ENCODE measurements at regions not wholly inside any gene's neighbourhood (a gene's known extent, or its start where the extent isn't known, plus 50 kb on each side); places are given as distances from the start of the nearest gene placed in this dataset.

DNA sequence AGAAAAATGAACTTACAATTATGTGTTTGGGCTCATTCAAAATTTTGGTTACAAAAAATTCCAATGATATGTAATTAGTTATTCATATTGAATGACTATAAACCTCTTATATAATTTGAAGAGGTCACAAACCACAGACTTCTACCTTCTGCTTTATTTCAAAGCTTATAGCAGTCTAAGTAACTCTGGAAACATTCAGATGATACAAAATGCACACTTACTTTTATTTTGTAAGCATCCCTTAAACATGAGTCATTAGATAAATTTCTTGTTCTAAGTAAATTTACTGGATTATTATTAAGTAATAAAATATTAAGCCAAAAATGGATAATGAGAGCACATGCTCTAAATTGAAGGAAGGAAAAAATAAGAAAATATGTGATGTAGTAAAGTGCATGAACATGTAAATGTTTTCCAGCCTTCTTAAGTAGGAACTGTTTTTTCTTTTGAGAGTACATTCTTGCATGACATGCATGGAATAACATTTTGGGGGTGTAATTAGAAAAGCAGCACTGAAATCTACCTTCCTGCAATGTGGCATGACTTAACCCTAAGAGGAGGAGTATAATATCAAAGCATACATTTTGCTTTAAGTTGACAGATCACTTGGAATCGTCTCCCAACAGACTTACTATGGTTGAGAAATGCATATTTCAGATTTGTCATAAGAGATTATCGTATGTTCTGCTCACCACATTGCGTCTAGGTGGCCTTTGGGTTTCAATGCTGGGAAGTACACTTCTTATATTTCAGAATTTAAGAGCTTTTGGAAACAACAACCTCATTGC, 372.7 kb upstream of the HSF2 start:
- Mint-ChIP-seq H3K9me3 (peaks cover 0 to 2% of the 10 kb centered on the region in 2 donors), H3K27me3 (ENCODE audit: low read depth in 2 of 2) (no peaks in the 10 kb centered on the region), H3K4me1 (peaks cover 0 to 5% of the 10 kb centered on the region in 2 donors), H3K27ac (no peak overlapping the region), H3K4me3 (no peak overlapping the region), H3K36me3 (no peaks in the 10 kb centered on the region)
- DNase-seq (no peak), ATAC-seq (no peak)
- Histone ChIP-seq H3K27me3 (ENCODE audit: control insufficient read depth, insufficient read depth, low read length) (peaks cover 2% of the 10 kb centered on the region), H3K27ac (ENCODE audit: low read length) (no peak overlapping the region), H3K9me3 (ENCODE audit: control insufficient read depth, insufficient read depth, low read length) (no peaks in the 10 kb centered on the region), H3K4me3 (ENCODE audit: low read length) (no peak overlapping the region), H3K36me3 (ENCODE audit: control insufficient read depth, insufficient read depth, low read length) (no peaks in the 10 kb centered on the region), H3K4me1 (ENCODE audit: control insufficient read depth, insufficient read depth, low read length) (no peaks in the 10 kb centered on the region)
- TF ChIP-seq, protein P1, sequence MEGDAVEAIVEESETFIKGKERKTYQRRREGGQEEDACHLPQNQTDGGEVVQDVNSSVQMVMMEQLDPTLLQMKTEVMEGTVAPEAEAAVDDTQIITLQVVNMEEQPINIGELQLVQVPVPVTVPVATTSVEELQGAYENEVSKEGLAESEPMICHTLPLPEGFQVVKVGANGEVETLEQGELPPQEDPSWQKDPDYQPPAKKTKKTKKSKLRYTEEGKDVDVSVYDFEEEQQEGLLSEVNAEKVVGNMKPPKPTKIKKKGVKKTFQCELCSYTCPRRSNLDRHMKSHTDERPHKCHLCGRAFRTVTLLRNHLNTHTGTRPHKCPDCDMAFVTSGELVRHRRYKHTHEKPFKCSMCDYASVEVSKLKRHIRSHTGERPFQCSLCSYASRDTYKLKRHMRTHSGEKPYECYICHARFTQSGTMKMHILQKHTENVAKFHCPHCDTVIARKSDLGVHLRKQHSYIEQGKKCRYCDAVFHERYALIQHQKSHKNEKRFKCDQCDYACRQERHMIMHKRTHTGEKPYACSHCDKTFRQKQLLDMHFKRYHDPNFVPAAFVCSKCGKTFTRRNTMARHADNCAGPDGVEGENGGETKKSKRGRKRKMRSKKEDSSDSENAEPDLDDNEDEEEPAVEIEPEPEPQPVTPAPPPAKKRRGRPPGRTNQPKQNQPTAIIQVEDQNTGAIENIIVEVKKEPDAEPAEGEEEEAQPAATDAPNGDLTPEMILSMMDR (IDR thresholded peaks at IDR 0.05) = no peak
- intact Hi-C loops (cut with micrococcal nuclease) = no loop called here
- 97% methylated on average over 3 of the region's 3 CpGs for WGBS (ENCODE audit: insufficient coverage)

GRCh38 chr6:122028933-122029522, 370.4 kb upstream of the HSF2 start:
- TF ChIP-seq, protein P1 (IDR thresholded peaks at IDR 0.05) = no peak
- DNase-seq (no peak), ATAC-seq (no peak)
- Mint-ChIP-seq H3K4me3 (no peak overlapping the region), H3K9me3 (peaks cover 0 to 2% of the 10 kb centered on the region in 2 donors), H3K27ac (no peak overlapping the region), H3K36me3 (no peaks in the 10 kb centered on the region), H3K27me3 (ENCODE audit: low read depth in 2 of 2) (no peaks in the 10 kb centered on the region), H3K4me1 (peaks cover 0 to 10% of the 10 kb centered on the region in 2 donors)
- Histone ChIP-seq H3K36me3 (ENCODE audit: control insufficient read depth, insufficient read depth, low read length) (no peaks in the 10 kb centered on the region), H3K27ac (ENCODE audit: low read length) (no peak overlapping the region), H3K27me3 (ENCODE audit: control insufficient read depth, insufficient read depth, low read length) (peaks cover 2% of the 10 kb centered on the region), H3K9me3 (ENCODE audit: control insufficient read depth, insufficient read depth, low read length) (no peaks in the 10 kb centered on the region), H3K4me1 (ENCODE audit: control insufficient read depth, insufficient read depth, low read length) (no peaks in the 10 kb centered on the region), H3K4me3 (ENCODE audit: low read length) (no peak overlapping the region)
- intact Hi-C loops (cut with micrococcal nuclease) = no loop called here
- WGBS (ENCODE audit: insufficient coverage) = 79% methylated on average over 5 of the region's 5 CpGs

DNA sequence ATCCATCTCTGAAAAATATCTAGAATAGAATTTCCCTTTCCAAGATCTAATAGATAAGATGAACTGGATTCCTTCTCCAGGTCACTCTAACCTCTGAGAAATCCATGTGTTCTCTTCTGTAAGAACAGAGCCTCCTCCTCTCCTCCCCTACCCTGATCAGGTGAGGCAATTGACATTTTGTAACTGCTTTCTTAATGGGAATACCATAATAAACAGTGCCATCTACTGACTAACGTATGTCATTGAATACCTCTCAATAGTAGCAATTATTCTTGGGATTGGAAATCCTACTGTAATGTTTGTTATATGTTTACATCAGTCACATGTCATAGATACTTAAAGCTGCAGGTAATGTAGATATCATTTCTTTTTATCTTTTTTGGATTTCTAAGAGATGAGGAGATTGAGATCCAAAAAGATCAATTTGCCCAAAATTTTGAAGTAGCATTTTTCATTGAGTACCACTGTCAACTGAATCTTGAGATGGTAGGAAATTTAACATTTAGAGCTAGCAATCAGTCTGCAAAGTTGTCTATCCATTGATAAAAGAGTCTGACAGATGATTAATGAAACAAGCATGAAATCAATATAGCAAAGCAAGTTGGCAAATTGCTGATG, 365.8 kb upstream of the HSF2 start:
- TF ChIP-seq, protein P1 (IDR thresholded peaks at IDR 0.05) = peak; percentile 46
- intact Hi-C loops (cut with micrococcal nuclease) = no loop called here
- H3K4me1 ChIP-seq (ENCODE audit: control insufficient read depth, insufficient read depth, low read length) = no peaks in the 10 kb centered on the region
- H3K36me3 ChIP-seq (ENCODE audit: control insufficient read depth, insufficient read depth, low read length) = no peaks in the 10 kb centered on the region
- peak in 1 of 2 donors; percentile 56 for DNase-seq
- Mint-ChIP-seq H3K27me3 (ENCODE audit: low read depth in 2 of 2) (no peaks in the 10 kb centered on the region), H3K4me1 (peaks cover 0 to 5% of the 10 kb centered on the region in 2 donors), H3K27ac (no peak overlapping the region), H3K9me3 (no peaks in the 10 kb centered on the region), H3K4me3 (no peak overlapping the region), H3K36me3 (no peaks in the 10 kb centered on the region)
- no peak overlapping the region for H3K4me3 ChIP-seq (ENCODE audit: low read length)
- H3K27me3 ChIP-seq (ENCODE audit: control insufficient read depth, insufficient read depth, low read length) = no peaks in the 10 kb centered on the region
- no peak overlapping the region for H3K27ac ChIP-seq (ENCODE audit: low read length)
- no CpG with 5 or more reads among the region's 1 CpG for WGBS (ENCODE audit: insufficient coverage)
- H3K9me3 ChIP-seq (ENCODE audit: control insufficient read depth, insufficient read depth, low read length) = no peaks in the 10 kb centered on the region
- ATAC-seq = peak in 1 of 3 donors; percentile 51
